ENCODE measurements at regions not wholly inside any gene's neighbourhood (a gene's known extent, or its start where the extent isn't known, plus 50 kb on each side); places are given as distances from the start of the nearest gene placed in this dataset. TPM values are rescaled to one million over a fixed set of nuclear protein-coding genes. Genes with fewer than 3 reads are reported as not detected.

GRCh38 chr16:77132051-77132618 is 58.9 kb upstream of the MON1B start:
- Histone ChIP-seq H3K9me3 (ENCODE audit: control insufficient read depth, insufficient read depth, low read length) (peaks cover 2% of the 10 kb centered on the region), H3K27me3 (ENCODE audit: control insufficient read depth, insufficient read depth, low read length) (no peaks in the 10 kb centered on the region), H3K27ac (ENCODE audit: low read depth, low read length) (no peak overlapping the region), H3K36me3 (ENCODE audit: control insufficient read depth, insufficient read depth, low read length) (no peaks in the 10 kb centered on the region), H3K4me1 (ENCODE audit: control insufficient read depth, insufficient read depth, low read length) (no peaks in the 10 kb centered on the region), H3K4me3 (ENCODE audit: low read depth, low read length) (no peak overlapping the region)
- WGBS (ENCODE audit: insufficient coverage): 76% methylated on average over 2 of the region's 3 CpGs
- no peak for DNase-seq (ENCODE audit: low read depth in 4 of 6, low spot score in 6 of 6)

- Histone ChIP-seq H3K4me3 (ENCODE audit: low read depth, low read length) (no peak overlapping the region), H3K27me3 (ENCODE audit: control insufficient read depth, insufficient read depth, low read length) (no peaks in the 10 kb centered on the region), H3K27ac (ENCODE audit: low read depth, low read length) (no peak overlapping the region), H3K4me1 (ENCODE audit: control insufficient read depth, insufficient read depth, low read length) (no peaks in the 10 kb centered on the region), H3K36me3 (ENCODE audit: control insufficient read depth, insufficient read depth, low read length) (no peaks in the 10 kb centered on the region), H3K9me3 (ENCODE audit: control insufficient read depth, insufficient read depth, low read length) (no peaks in the 10 kb centered on the region)
- no peak for DNase-seq (ENCODE audit: low read depth in 4 of 6, low spot score in 6 of 6)
- WGBS (ENCODE audit: insufficient coverage): 51% methylated on average over 3 of the region's 4 CpGs
These were observed 57.3 kb upstream of the MON1B start for GRCh38 chr16:77133706-77134105.

GRCh38 chr16:77137045-77137444 is 53.9 kb upstream of the MON1B start:
- H3K27me3 ChIP-seq (ENCODE audit: control insufficient read depth, insufficient read depth, low read length): no peaks in the 10 kb centered on the region
- no peaks in the 10 kb centered on the region for H3K36me3 ChIP-seq (ENCODE audit: control insufficient read depth, insufficient read depth, low read length)
- H3K4me3 ChIP-seq (ENCODE audit: low read depth, low read length): no peak overlapping the region
- H3K9me3 ChIP-seq (ENCODE audit: control insufficient read depth, insufficient read depth, low read length): no peaks in the 10 kb centered on the region
- H3K27ac ChIP-seq (ENCODE audit: low read depth, low read length): no peak overlapping the region
- 60% methylated on average over 1 of the region's 3 CpGs for WGBS (ENCODE audit: insufficient coverage)
- peak in 1 of 6 donors; percentile 69 for DNase-seq (ENCODE audit: low read depth in 4 of 6, low spot score in 6 of 6)
- H3K4me1 ChIP-seq (ENCODE audit: control insufficient read depth, insufficient read depth, low read length): no peaks in the 10 kb centered on the region

Small RNA genes lying in the stretch of these regions (small RNA-seq; reads per million reads assigned to genes)
- not detected for gene MIR4719 (ENCODE audit: low replicate concordance)

Data from spinal cord (tissue), 10 donors.